ENCODE measurements at regions not wholly inside any gene's neighbourhood (a gene's known extent, or its start where the extent isn't known, plus 50 kb on each side); places are given as distances from the start of the nearest gene placed in this dataset.

DNA sequence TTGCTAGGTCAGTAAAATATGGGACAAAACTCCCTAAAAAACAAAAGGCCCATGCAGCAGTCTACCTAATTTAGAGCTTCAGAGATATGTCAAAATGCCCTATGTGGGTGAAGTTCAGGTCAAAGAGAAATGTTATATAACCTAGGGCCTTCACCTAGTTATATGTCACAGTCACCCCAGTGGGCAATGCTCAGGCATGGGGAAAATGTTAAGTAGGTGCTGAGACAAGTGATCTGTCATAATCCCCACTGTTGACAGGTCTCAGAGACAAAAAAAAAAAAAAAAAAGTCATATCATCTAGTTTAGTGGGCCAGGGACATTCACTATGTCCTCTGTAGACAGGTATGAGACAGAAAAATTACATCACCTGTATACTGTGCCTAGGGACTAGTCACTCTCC lies 128.6 kb upstream of the ZNF91 start:
- Mint-ChIP-seq H3K36me3 (no peaks in the 10 kb centered on the region), H3K4me3 (no peak overlapping the region), H3K27me3 (no peaks in the 10 kb centered on the region), H3K27ac (no peak overlapping the region), H3K4me1 (no peaks in the 10 kb centered on the region), H3K9me3 (peaks cover 46% of the 10 kb centered on the region)
- no peak for DNase-seq
- CTCF ChIA-PET: no interaction called here

DNA sequence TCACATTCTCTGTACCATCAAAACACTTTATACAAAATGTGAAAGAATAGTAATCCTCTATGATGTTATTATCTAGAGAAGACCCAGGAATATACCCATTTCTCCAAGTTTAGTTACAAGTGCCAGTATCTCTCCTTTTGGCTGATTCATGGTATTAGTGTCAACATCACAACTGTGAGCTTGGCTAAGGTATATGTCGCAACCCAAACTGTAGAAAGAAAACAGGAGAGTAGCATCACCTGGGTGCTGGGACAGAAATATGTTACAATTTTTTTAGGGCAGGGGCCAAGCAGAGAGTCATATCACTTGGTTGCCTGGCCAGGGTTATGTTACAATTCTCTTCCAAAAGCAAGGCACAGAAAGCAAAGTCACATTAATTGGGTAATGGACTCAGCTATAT lies 127.2 kb upstream of the ZNF91 start:
- no peak overlapping the region for H3K27ac Mint-ChIP-seq
- H3K9me3 Mint-ChIP-seq: peaks cover 38% of the 10 kb centered on the region
- no peak overlapping the region for H3K4me3 Mint-ChIP-seq
- H3K4me1 Mint-ChIP-seq: no peaks in the 10 kb centered on the region
- H3K36me3 Mint-ChIP-seq: no peaks in the 10 kb centered on the region
- CTCF ChIA-PET: no interaction called here
- DNase-seq: no peak
- H3K27me3 Mint-ChIP-seq: no peaks in the 10 kb centered on the region

DNA sequence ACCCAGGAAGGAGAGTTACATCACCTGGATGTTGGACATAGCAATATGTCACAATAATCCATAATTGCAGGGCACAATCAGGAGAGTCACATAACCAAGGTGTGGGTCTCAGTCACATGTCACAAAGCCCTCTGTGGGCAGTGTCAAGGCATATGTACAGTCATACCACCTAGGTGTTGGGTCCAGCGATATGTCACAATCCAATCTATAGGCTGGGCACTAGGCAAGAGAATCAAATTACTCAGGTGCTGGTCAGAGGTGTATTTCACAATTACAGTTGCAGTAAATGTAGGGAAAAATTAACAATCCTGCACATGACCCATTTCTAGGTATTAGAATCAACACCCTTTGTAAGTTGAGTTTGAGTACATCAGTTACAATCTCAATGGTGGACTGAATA lies 126.2 kb upstream of the ZNF91 start:
- Mint-ChIP-seq H3K36me3 (no peaks in the 10 kb centered on the region), H3K4me1 (no peaks in the 10 kb centered on the region), H3K27me3 (no peaks in the 10 kb centered on the region), H3K27ac (no peak overlapping the region), H3K4me3 (no peak overlapping the region), H3K9me3 (peaks cover 39% of the 10 kb centered on the region)
- DNase-seq: no peak
- CTCF ChIA-PET: no interaction called here

DNA sequence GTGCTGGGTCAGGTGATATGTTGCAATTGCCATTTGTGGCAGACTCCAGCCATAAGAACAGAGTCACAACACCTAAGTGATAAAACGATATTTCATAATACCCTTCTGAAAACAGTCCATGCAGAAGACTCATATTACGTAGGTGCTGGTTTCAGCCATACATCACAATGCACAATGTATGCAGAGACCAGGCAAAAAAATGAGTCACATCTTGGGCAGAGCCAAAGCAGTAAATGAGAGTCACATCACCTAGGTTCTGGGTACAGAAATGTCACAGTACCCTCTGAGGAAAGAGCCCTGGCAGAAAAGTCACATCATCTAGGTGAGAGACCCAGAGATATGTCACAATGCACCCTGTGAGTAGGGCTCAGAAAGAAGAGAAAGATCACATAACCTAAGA lies 125.2 kb upstream of the ZNF91 start:
- no peak for DNase-seq
- CTCF ChIA-PET: no interaction called here
- no peaks in the 10 kb centered on the region for H3K27me3 Mint-ChIP-seq
- no peaks in the 10 kb centered on the region for H3K36me3 Mint-ChIP-seq
- no peak overlapping the region for H3K27ac Mint-ChIP-seq
- H3K9me3 Mint-ChIP-seq: peaks cover 32% of the 10 kb centered on the region
- H3K4me3 Mint-ChIP-seq: no peak overlapping the region
- H3K4me1 Mint-ChIP-seq: no peaks in the 10 kb centered on the region

DNA sequence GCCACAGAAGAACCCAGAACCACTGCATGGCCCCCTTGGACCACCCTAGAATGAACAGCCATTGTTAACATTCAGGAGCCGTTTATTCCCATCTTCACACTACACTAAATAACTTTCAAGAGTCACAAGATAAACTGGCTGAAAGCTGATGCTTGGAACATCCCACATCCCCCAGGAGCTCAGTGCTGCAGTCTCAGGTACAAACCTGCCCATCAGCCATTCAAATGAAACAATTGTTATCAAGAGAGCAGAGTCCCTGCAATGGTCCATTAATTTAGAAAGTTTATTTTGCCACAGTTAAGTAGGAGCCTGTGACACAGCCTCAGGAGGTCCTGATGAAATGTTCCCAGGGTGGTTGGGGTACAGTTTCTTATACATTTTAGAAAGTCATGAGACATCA lies 123.8 kb upstream of the ZNF91 start:
- no peak overlapping the region for H3K4me3 Mint-ChIP-seq
- no peak for DNase-seq
- H3K9me3 Mint-ChIP-seq: peaks cover 27% of the 10 kb centered on the region
- no peaks in the 10 kb centered on the region for H3K27me3 Mint-ChIP-seq
- H3K4me1 Mint-ChIP-seq: no peaks in the 10 kb centered on the region
- no peak overlapping the region for H3K27ac Mint-ChIP-seq
- CTCF ChIA-PET: no interaction called here
- no peaks in the 10 kb centered on the region for H3K36me3 Mint-ChIP-seq

DNA sequence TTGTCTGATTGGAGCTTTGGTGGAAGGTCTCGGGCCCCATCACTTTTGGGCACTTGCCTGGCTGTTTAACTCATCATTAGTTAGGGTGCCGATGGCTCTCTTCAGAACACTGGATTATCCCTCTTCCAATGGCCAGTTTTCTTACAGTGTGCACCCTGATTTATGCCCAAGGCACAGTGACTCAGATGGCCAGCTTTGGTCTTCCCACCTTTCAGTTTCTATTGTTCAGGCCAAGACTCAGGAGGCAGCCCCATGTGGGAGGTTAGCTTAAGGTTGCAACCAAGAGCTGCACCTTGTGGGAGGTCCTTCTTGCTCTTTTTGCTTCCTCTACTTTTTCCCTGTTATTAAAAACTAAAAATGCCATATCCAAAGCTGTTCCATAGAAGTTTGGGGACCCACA lies 121.0 kb upstream of the ZNF91 start:
- H3K4me1 Mint-ChIP-seq: no peaks in the 10 kb centered on the region
- no peak overlapping the region for H3K27ac Mint-ChIP-seq
- no peaks in the 10 kb centered on the region for H3K36me3 Mint-ChIP-seq
- no peak overlapping the region for H3K4me3 Mint-ChIP-seq
- no peak for DNase-seq
- H3K27me3 Mint-ChIP-seq: no peaks in the 10 kb centered on the region
- CTCF ChIA-PET: no interaction called here
- H3K9me3 Mint-ChIP-seq: peaks cover 32% of the 10 kb centered on the region

DNA sequence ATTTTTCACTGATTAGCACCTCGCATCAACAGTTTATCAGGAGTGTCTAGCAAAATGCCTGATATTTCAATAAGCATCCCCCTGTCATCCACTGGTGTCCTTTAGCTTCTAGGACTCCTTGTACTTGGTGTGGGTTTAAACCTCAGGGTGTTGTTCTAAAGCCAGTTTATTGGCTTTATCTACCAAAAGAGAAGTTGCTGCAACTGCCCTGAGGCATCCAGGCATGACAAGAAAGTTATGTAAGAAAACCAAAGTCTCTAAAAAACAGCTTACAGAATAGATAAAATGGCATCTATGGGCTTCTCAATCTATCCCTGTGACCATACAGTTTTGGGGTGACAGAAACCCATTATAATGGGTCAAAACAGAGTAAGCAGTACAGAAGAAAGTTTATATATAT lies 120.3 kb upstream of the ZNF91 start:
- no peaks in the 10 kb centered on the region for H3K27me3 Mint-ChIP-seq
- H3K36me3 Mint-ChIP-seq: no peaks in the 10 kb centered on the region
- CTCF ChIA-PET: no interaction called here
- H3K4me3 Mint-ChIP-seq: no peak overlapping the region
- H3K9me3 Mint-ChIP-seq: peaks cover 28% of the 10 kb centered on the region
- no peak overlapping the region for H3K27ac Mint-ChIP-seq
- no peak for DNase-seq
- H3K4me1 Mint-ChIP-seq: no peaks in the 10 kb centered on the region

DNA sequence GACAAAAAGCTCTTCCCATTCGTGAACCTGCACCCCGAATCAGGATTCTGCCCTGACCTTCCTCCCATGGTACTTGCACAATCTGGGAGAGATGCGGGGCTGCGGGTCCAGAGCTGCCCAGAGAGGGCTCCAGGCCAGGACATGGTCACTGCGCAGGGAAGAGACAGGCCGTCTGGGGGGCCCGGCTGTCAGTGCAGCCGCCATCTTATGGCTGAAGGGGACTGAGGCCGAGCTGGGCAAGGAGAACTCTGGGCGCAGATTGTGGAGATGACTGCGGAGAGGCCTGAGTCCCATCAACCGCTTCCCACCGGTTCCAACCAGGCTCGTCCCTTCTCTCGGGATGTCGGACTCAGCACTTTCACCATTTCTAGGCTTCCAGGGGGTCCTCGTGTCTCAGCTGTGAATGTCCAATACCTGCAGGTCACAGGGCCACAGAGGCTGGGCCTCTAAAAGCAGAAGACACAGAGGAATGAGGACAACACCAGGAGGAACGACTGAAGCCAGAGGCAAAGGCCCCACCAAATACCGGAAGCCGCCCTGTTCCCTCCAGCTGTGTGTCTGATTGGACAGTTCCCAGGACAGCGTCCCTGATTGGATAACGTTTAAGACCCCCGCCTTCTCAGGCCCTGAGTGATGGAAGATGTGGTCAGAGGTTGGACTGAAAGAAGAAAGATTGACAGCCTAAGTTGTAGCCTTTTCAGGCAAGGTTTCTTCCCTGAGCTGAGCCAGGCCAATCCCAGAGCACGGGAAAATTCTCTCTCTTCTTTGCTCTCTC lies 117.1 kb upstream of the ZNF91 start:
- Mint-ChIP-seq H3K9me3 (peaks cover 26% of the 10 kb centered on the region), H3K27me3 (no peaks in the 10 kb centered on the region), H3K36me3 (no peaks in the 10 kb centered on the region), H3K4me1 (no peaks in the 10 kb centered on the region), H3K27ac (no peak overlapping the region), H3K4me3 (no peak overlapping the region)
- no peak for DNase-seq
- CTCF ChIA-PET: no interaction called here

DNA sequence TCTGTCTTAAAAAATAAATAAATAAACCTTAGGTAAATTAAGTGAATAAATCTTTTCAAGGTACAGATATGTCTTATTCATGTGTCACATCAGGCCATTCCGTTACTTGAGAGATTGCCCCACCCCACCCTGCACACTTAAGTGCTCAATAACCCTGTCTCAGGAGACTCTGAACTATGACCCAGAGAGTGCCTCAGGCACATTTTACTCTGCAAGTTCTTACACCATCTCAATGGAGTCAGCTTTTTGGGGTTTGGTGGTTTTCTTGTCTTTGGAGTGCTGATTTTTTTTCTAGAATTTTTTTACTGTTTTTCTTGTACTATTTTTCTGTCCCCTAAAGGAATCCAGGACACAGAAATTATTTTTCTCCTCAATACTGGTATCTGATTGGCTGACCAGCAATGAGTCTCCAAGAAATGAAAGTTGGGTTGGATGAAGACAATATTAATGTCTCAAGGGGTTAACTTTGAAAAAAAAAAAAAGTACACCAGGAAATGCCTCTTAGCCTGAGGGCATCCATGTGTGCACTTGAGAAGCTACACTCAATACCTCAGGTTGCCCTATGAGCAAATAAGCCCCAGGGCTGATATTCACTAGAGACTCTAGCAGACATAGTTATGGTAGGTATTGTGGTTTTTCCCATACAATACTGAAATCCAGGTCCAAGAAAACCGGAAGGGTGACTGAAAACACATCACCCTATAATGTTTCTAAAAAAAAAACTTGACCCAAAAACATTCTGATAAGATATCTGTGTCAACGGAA lies 114.6 kb upstream of the ZNF91 start:
- no peaks in the 10 kb centered on the region for H3K36me3 Mint-ChIP-seq
- no peak overlapping the region for H3K4me3 Mint-ChIP-seq
- H3K4me1 Mint-ChIP-seq: no peaks in the 10 kb centered on the region
- CTCF ChIA-PET: no interaction called here
- peaks cover 23% of the 10 kb centered on the region for H3K9me3 Mint-ChIP-seq
- no peaks in the 10 kb centered on the region for H3K27me3 Mint-ChIP-seq
- no peak overlapping the region for H3K27ac Mint-ChIP-seq
- DNase-seq: no peak

DNA sequence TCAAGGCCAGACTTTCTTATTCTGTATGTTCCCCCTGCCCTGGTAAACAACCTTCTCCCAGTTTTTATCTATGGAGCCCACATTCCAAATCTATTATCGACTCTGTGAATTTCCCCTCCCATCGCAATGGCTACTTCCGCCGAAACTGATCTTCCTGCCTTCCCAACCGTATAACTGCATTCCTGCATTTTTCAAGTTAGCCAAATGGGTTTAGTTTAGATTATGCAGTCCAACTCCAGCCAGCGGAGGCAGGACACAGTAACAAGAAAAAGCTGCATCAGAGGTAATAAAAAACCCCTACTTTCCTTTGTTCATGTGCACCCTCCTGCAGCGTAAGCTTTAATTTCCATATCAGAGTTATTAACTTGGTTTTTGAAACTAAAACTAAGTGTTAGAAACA lies 112.2 kb upstream of the ZNF91 start:
- DNase-seq: no peak
- Mint-ChIP-seq H3K9me3 (peaks cover 14% of the 10 kb centered on the region), H3K36me3 (no peaks in the 10 kb centered on the region), H3K4me3 (no peak overlapping the region), H3K27ac (no peak overlapping the region), H3K27me3 (no peaks in the 10 kb centered on the region), H3K4me1 (no peaks in the 10 kb centered on the region)
- CTCF ChIA-PET: no interaction called here

DNA sequence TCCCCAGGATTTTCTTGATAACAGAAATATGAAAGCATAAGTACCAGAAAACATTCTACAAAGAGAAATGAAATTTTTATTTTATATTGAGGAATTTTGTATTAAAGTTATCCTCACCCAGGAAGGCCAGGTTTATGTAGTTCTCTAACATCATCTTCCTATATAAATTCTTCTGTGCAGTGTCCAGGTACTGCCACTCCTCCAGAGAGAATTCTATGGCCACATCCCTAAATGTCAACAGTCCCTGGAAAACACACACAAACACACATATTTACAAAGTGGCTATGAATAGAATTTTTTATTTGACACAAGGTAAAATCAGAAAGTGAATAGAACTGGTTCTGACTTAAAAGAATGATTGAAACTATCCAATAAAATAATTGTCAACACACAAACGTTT lies 110.5 kb upstream of the ZNF91 start:
- CTCF ChIA-PET: no interaction called here
- Mint-ChIP-seq H3K9me3 (peaks cover 7% of the 10 kb centered on the region), H3K4me3 (no peak overlapping the region), H3K4me1 (no peaks in the 10 kb centered on the region), H3K27ac (no peak overlapping the region), H3K27me3 (no peaks in the 10 kb centered on the region), H3K36me3 (no peaks in the 10 kb centered on the region)
- no peak for DNase-seq

DNA sequence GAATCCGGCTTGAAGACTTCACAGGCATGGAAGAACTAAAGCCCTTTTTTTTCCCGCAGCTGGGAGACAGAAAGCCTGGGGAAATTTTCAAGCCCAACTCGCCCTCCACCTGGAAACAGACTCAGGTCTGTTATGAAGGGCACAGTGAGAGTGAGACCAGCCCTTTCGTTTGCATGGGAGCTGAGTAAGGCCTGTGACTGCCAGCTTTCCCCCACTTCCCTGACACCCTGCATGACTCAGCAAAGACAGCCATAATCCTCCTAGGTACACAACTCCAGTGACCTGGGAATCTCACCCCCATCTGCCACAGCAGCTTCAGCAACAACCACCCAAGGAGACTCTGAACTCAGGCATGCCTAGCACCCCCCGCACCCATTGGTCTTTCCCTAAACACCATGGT lies 87.6 kb upstream of the ZNF91 start:
- no peaks in the 10 kb centered on the region for H3K4me1 Mint-ChIP-seq

DNA sequence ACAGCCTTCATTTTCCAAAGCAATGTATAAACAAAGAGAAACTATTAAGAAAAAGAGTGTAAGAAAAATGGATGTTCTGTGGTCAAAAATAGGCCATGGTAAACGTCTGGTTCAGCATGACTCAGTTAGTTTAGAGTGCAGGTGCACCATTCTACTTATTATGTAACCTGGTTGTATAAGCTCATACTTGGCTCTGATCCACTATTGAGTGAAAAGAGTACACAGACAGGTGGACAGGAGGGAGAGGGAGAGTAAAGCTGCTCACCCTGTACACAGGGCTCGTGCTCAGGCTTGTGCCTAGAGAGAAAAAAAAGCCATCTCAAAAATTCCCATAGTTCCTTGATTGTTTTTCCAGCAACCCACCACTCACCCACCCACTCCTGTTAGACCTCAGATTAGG lies 85.8 kb upstream of the ZNF91 start:
- Mint-ChIP-seq H3K9me3 (peaks cover 26% of the 10 kb centered on the region), H3K4me1 (no peaks in the 10 kb centered on the region), H3K4me3 (no peak overlapping the region), H3K27ac (no peak overlapping the region), H3K36me3 (no peaks in the 10 kb centered on the region), H3K27me3 (no peaks in the 10 kb centered on the region)
- no peak for DNase-seq
- CTCF ChIA-PET: no interaction called here

More for the DNA sequence above, 87.6 kb upstream of the ZNF91 start:
- CTCF ChIA-PET: no interaction called here
- Mint-ChIP-seq H3K9me3 (peaks cover 18% of the 10 kb centered on the region), H3K27me3 (no peaks in the 10 kb centered on the region), H3K36me3 (no peaks in the 10 kb centered on the region), H3K4me3 (no peak overlapping the region), H3K27ac (no peak overlapping the region)
- no peak for DNase-seq

DNA sequence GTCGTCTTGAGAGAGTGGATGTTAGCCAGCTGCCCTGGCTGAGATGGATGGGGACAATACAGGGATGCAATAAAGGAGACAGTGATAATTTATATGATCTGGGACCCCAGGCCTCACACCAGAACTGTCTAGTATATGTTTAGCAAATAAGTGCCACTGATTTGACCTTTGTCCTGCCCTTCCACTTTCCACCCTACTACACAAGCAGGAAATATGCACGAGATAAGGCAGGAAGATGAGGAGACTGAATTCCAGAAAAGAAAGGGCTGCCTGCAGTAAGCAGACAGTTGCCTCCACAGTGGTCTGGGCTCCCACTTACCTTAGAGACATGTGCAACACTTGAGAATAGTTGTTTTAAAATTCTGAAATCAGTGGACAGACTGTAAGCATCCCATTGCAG lies 80.2 kb upstream of the ZNF91 start:
- no peaks in the 10 kb centered on the region for H3K4me1 Mint-ChIP-seq
- no peak overlapping the region for H3K4me3 Mint-ChIP-seq
- CTCF ChIA-PET: no interaction called here
- peaks cover 34% of the 10 kb centered on the region for H3K9me3 Mint-ChIP-seq
- H3K27ac Mint-ChIP-seq: no peak overlapping the region
- no peak for DNase-seq
- H3K27me3 Mint-ChIP-seq: peaks cover 9% of the 10 kb centered on the region
- H3K36me3 Mint-ChIP-seq: no peaks in the 10 kb centered on the region

DNA sequence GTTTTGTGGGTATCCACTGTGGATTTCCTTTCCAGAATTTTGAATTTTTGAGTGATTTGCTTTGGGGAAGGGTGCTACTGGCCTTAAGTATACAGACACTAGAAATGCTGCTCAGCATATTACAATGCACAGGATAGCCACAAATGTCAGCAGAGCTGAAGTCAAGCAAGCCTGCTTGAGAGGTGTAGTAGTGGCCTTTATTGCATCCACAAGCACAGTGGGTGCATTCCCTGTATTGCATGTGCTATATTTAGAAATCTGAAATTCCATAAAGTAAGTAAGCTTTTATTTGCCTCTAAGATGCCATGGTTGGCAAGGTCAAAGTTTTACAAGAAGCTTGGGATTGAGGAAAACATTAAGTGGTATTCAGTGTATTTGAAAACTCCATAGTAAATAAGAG lies 79.5 kb upstream of the ZNF91 start:
- peaks cover 39% of the 10 kb centered on the region for H3K9me3 Mint-ChIP-seq

More for the DNA sequence above, 79.5 kb upstream of the ZNF91 start:
- no peaks in the 10 kb centered on the region for H3K4me1 Mint-ChIP-seq
- H3K27ac Mint-ChIP-seq: no peak overlapping the region
- H3K4me3 Mint-ChIP-seq: no peak overlapping the region
- CTCF ChIA-PET: no interaction called here
- H3K36me3 Mint-ChIP-seq: no peaks in the 10 kb centered on the region
- peaks cover 12% of the 10 kb centered on the region for H3K27me3 Mint-ChIP-seq
- DNase-seq: no peak

All from activated naive CD4-positive, alpha-beta T cell treated with anti-CD3 and anti-CD28 coated beads, Interleukin-2, amount 10 ng/mL, durations not matched to agents 7 days and 5 days (primary cell).